Activated CD4-positive, alpha-beta T cell treated with anti-CD3 and anti-CD28 coated beads, Interleukin-2, Interleukin-6, amounts not matched to agents 100 ng/mL and 50 ng/mL, durations not matched to agents 16 hours and 8 hours (primary cell): ENCODE measurements at regions not wholly inside any gene's neighbourhood (a gene's known extent, or its start where the extent isn't known, plus 50 kb on each side); places are given as distances from the start of the nearest gene placed in this dataset.
"Not testable (repeated sequence)": the region's sequence is repeated elsewhere in the genome, so short reads cannot be mapped to it uniquely, and the experiment has no call there.

Experiments used
- DNase-seq: peaks from one replicate; pipeline ENCODE4 v3.0.0-alpha.2; 2020

GRCh38 chr3:28110869-28111268 is 130.6 kb upstream of the CMC1 start:
- no peak for DNase-seq

GRCh38 chr3:28114893-28115292 is 126.5 kb upstream of the CMC1 start:
- no peak for DNase-seq

- no peak for DNase-seq
These were observed 126.1 kb upstream of the CMC1 start for GRCh38 chr3:28115316-28115715.

- DNase-seq = no peak
These were observed 123.8 kb upstream of the CMC1 start for GRCh38 chr3:28117598-28117997.

GRCh38 chr3:28118087-28118486 is 123.3 kb upstream of the CMC1 start:
- no peak for DNase-seq

- DNase-seq = no peak
These were observed 119.2 kb upstream of the CMC1 start for GRCh38 chr3:28122227-28122626.

- no peak for DNase-seq
These were observed 116.5 kb upstream of the CMC1 start for GRCh38 chr3:28124882-28125281.

- DNase-seq = no peak
These were observed 116.1 kb upstream of the CMC1 start for GRCh38 chr3:28125342-28125741.

GRCh38 chr3:28130836-28131235 is 110.6 kb upstream of the CMC1 start:
- DNase-seq = no peak

GRCh38 chr3:28132941-28133340 is 108.5 kb upstream of the CMC1 start:
- DNase-seq = no peak

- no peak for DNase-seq
These were observed 107.2 kb upstream of the CMC1 start for GRCh38 chr3:28134198-28134597.

GRCh38 chr3:28134792-28135375 is 106.5 kb upstream of the CMC1 start:
- no peak for DNase-seq

- DNase-seq = no peak
These were observed 104.7 kb upstream of the CMC1 start for GRCh38 chr3:28136607-28137216.

GRCh38 chr3:28138043-28138610 is 103.3 kb upstream of the CMC1 start:
- DNase-seq = no peak

GRCh38 chr3:28139288-28139687 is 102.1 kb upstream of the CMC1 start:
- no peak for DNase-seq

- no peak for DNase-seq
These were observed 101.3 kb upstream of the CMC1 start for GRCh38 chr3:28139967-28140634.

- DNase-seq = no peak
These were observed 100.8 kb upstream of the CMC1 start for GRCh38 chr3:28140664-28141063.

GRCh38 chr3:28149960-28150359 is 91.5 kb upstream of the CMC1 start:
- no peak for DNase-seq

- DNase-seq = no peak
These were observed 90.8 kb upstream of the CMC1 start for GRCh38 chr3:28150465-28151206.

GRCh38 chr3:28151207-28151550 is 90.2 kb upstream of the CMC1 start:
- DNase-seq = no peak

GRCh38 chr3:28151608-28152228 is 89.7 kb upstream of the CMC1 start:
- DNase-seq = peak; percentile 6

- no peak for DNase-seq
These were observed 85.8 kb upstream of the CMC1 start for GRCh38 chr3:28155631-28156030.

- DNase-seq = not testable (repeated sequence)
These were observed 84.8 kb upstream of the CMC1 start for GRCh38 chr3:28156599-28156998.
